HUES6 (cell line): ENCODE measurements at regions not wholly inside any gene's neighbourhood (a gene's known extent, or its start where the extent isn't known, plus 50 kb on each side); places are given as distances from the start of the nearest gene placed in this dataset.

Experiments
- H3K27ac ChIP-seq: 2 replicates; pipeline ENCODE4 v1.7.0; 2013; ENCODE audit warnings: low read depth, mild to moderate bottlenecking, low read length, inconsistent platforms
- H3K27me3 ChIP-seq: 2 replicates; pipeline ENCODE4 v1.6.1; 2013; ENCODE audit warnings: low read length; ENCODE audit not compliant: control insufficient read depth, insufficient read depth
- H3K36me3 ChIP-seq: 2 replicates; pipeline ENCODE4 v1.6.1; 2013; ENCODE audit warnings: low read length; ENCODE audit not compliant: control insufficient read depth, insufficient read depth
- H3K4me1 ChIP-seq: 2 replicates; pipeline ENCODE4 v1.6.1; 2013; ENCODE audit warnings: low read length; ENCODE audit not compliant: control insufficient read depth, insufficient read depth
- H3K4me3 ChIP-seq: 2 replicates; pipeline ENCODE4 v1.5.1; 2013; ENCODE audit warnings: low read depth, low read length
- H3K9ac ChIP-seq: one replicate; pipeline ENCODE4 v1.6.1; 2013; ENCODE audit warnings: mild to moderate bottlenecking, low read length
- H3K9me3 ChIP-seq: 2 replicates; pipeline ENCODE4 v1.6.1; 2013; ENCODE audit warnings: low read depth, low read length; ENCODE audit not compliant: control insufficient read depth, insufficient read depth

GRCh38 chr6:67591910-67592309 is 1043.2 kb upstream of the ADGRB3 start:
- Histone ChIP-seq H3K36me3 (no peaks in the 10 kb centered on the region), H3K27me3 (no peaks in the 10 kb centered on the region), H3K4me1 (no peaks in the 10 kb centered on the region), H3K4me3 (no peak overlapping the region), H3K9ac (no peak overlapping the region), H3K27ac (no peak overlapping the region), H3K9me3 (no peaks in the 10 kb centered on the region)

GRCh38 chr6:67567842-67568241 is 1067.2 kb upstream of the ADGRB3 start:
- Histone ChIP-seq H3K36me3 (no peaks in the 10 kb centered on the region), H3K27ac (no peak overlapping the region), H3K27me3 (no peaks in the 10 kb centered on the region), H3K9me3 (no peaks in the 10 kb centered on the region), H3K4me3 (no peak overlapping the region), H3K4me1 (no peaks in the 10 kb centered on the region), H3K9ac (no peak overlapping the region)

- Histone ChIP-seq H3K4me3 (no peak overlapping the region), H3K9ac (no peak overlapping the region), H3K27ac (no peak overlapping the region), H3K4me1 (no peaks in the 10 kb centered on the region), H3K9me3 (no peaks in the 10 kb centered on the region), H3K27me3 (no peaks in the 10 kb centered on the region), H3K36me3 (no peaks in the 10 kb centered on the region)
Observed at GRCh38 chr6:67563671-67564070, 1071.4 kb upstream of the ADGRB3 start.

GRCh38 chr6:67560068-67560467 is 1075.0 kb upstream of the ADGRB3 start:
- Histone ChIP-seq H3K27ac (no peak overlapping the region), H3K4me1 (no peaks in the 10 kb centered on the region), H3K9me3 (peaks cover 3% of the 10 kb centered on the region; the same call in 1 of the 2 replicates), H3K9ac (no peak overlapping the region), H3K36me3 (no peaks in the 10 kb centered on the region), H3K4me3 (no peak overlapping the region), H3K27me3 (no peaks in the 10 kb centered on the region)

- H3K27me3 ChIP-seq, result no peaks in the 10 kb centered on the region
- no peaks in the 10 kb centered on the region for H3K4me1 ChIP-seq
- no peak overlapping the region for H3K27ac ChIP-seq
- no peak overlapping the region for H3K9ac ChIP-seq
- no peak overlapping the region for H3K4me3 ChIP-seq
- H3K36me3 ChIP-seq, result no peaks in the 10 kb centered on the region
- H3K9me3 ChIP-seq, result peaks cover 3% of the 10 kb centered on the region; the same call in 1 of the 2 replicates
Observed at GRCh38 chr6:67558985-67559384, 1076.1 kb upstream of the ADGRB3 start.

GRCh38 chr6:67544851-67545452 is 1090.1 kb upstream of the ADGRB3 start:
- Histone ChIP-seq H3K4me3 (no peak overlapping the region), H3K4me1 (no peaks in the 10 kb centered on the region), H3K9ac (no peak overlapping the region), H3K36me3 (no peaks in the 10 kb centered on the region), H3K9me3 (peaks cover 64% of the 10 kb centered on the region), H3K27me3 (no peaks in the 10 kb centered on the region), H3K27ac (no peak overlapping the region)

GRCh38 chr6:67541586-67541985 is 1093.5 kb upstream of the ADGRB3 start:
- H3K27me3 ChIP-seq, result no peaks in the 10 kb centered on the region
- H3K27ac ChIP-seq, result no peak overlapping the region
- peaks cover 55% of the 10 kb centered on the region for H3K9me3 ChIP-seq
- no peaks in the 10 kb centered on the region; the same call in 1 of the 2 replicates for H3K36me3 ChIP-seq
- no peak overlapping the region for H3K9ac ChIP-seq
- H3K4me3 ChIP-seq, result no peak overlapping the region
- no peaks in the 10 kb centered on the region for H3K4me1 ChIP-seq

GRCh38 chr6:67538032-67538431 is 1097.0 kb upstream of the ADGRB3 start:
- H3K9me3 ChIP-seq, result peaks cover 24% of the 10 kb centered on the region
- H3K27ac ChIP-seq, result no peak overlapping the region
- H3K36me3 ChIP-seq, result no peaks in the 10 kb centered on the region; the same call in 1 of the 2 replicates
- no peak overlapping the region for H3K9ac ChIP-seq
- no peaks in the 10 kb centered on the region for H3K4me1 ChIP-seq
- no peaks in the 10 kb centered on the region for H3K27me3 ChIP-seq
- no peak overlapping the region for H3K4me3 ChIP-seq

- Histone ChIP-seq H3K27me3 (no peaks in the 10 kb centered on the region), H3K36me3 (no peaks in the 10 kb centered on the region; the same call in 1 of the 2 replicates), H3K9ac (no peak overlapping the region)
Observed at GRCh38 chr6:67535946-67536345, 1099.1 kb upstream of the ADGRB3 start.

GRCh38 chr6:67506352-67506751 is 1128.7 kb upstream of the ADGRB3 start:
- Histone ChIP-seq H3K36me3 (no peaks in the 10 kb centered on the region), H3K9me3 (peaks cover 20% of the 10 kb centered on the region), H3K27ac (no peak overlapping the region), H3K9ac (no peak overlapping the region), H3K27me3 (no peaks in the 10 kb centered on the region), H3K4me3 (no peak overlapping the region), H3K4me1 (no peaks in the 10 kb centered on the region)

More at GRCh38 chr6:67535946-67536345, 1099.1 kb upstream of the ADGRB3 start:
- Histone ChIP-seq H3K27ac (no peak overlapping the region), H3K4me3 (no peak overlapping the region), H3K9me3 (peaks cover 10% of the 10 kb centered on the region), H3K4me1 (no peaks in the 10 kb centered on the region)

GRCh38 chr6:67501755-67502154 is 1133.3 kb upstream of the ADGRB3 start:
- H3K9me3 ChIP-seq, result peaks cover 18% of the 10 kb centered on the region
- H3K27ac ChIP-seq, result no peak overlapping the region
- H3K27me3 ChIP-seq, result no peaks in the 10 kb centered on the region
- H3K4me3 ChIP-seq, result no peak overlapping the region
- no peak overlapping the region for H3K9ac ChIP-seq
- no peaks in the 10 kb centered on the region for H3K36me3 ChIP-seq
- H3K4me1 ChIP-seq, result no peaks in the 10 kb centered on the region
